Left colon (tissue), 2 donors: ENCODE measurements at regions not wholly inside any gene's neighbourhood (a gene's known extent, or its start where the extent isn't known, plus 50 kb on each side); places are given as distances from the start of the nearest gene placed in this dataset.

ENCODE experiments used
- ATAC-seq: fragments of 200-7000 bp; cut with Tn5 transposase; one replicate; pipeline ENCODE4 v1.9.1; 2020; ENCODE audit warnings: mild to moderate bottlenecking, moderate library complexity
- DNase-seq, 2 donors: peaks; one replicate each; pipeline ENCODE4 v3.0.0-alpha.2; 2020
- intact Hi-C, 2 donors: fragments of 100-400 bp; cut with DNase I in 1 of 2; cut with micrococcal nuclease in 1 of 2; formaldehyde crosslinking; loops; one replicate each; pipeline versions ENCODE4 v1.11.2 to v1.14.0; 2022; cut with DNase I, micrococcal nuclease
- donor health status: DM: no; HTN: no; CAD: no.
- donor health status: DM: yes; HTN: yes; CAD: no.

GRCh38 chr9:13598738-13599137, 319.2 kb upstream of the MPDZ start:
- ATAC-seq (no peak), DNase-seq (no peak)
- intact Hi-C loops, result no loop called here

- intact Hi-C loops, result no loop called here
- no peak for ATAC-seq
- DNase-seq, result no peak
Observed at GRCh38 chr9:13597427-13597826, 317.9 kb upstream of the MPDZ start.

GRCh38 chr9:13597004-13597403, 317.5 kb upstream of the MPDZ start:
- DNase-seq, result no peak
- intact Hi-C loops, result no loop called here
- ATAC-seq, result no peak

- ATAC-seq (no peak), DNase-seq (no peak)
- intact Hi-C loops, result no loop called here
Observed at GRCh38 chr9:13596383-13596970, 317.0 kb upstream of the MPDZ start.

- intact Hi-C loops, result no loop called here
- DNase-seq (no peak), ATAC-seq (no peak)
Observed at GRCh38 chr9:13590996-13591395, 311.5 kb upstream of the MPDZ start.

GRCh38 chr9:13589034-13589737, 309.7 kb upstream of the MPDZ start:
- DNase-seq, result no peak
- intact Hi-C loops, result no loop called here
- no peak for ATAC-seq

- ATAC-seq (no peak), DNase-seq (no peak)
- intact Hi-C loops, result no loop called here
Observed at GRCh38 chr9:13588151-13589033, 308.9 kb upstream of the MPDZ start.

- DNase-seq, result no peak
- no peak for ATAC-seq
- intact Hi-C loops, result no loop called here
Observed at GRCh38 chr9:13587571-13587970, 308.1 kb upstream of the MPDZ start.

- DNase-seq (no peak), ATAC-seq (no peak)
Observed at GRCh38 chr9:13586587-13587374, 307.3 kb upstream of the MPDZ start.

GRCh38 chr9:13580760-13581159, 301.3 kb upstream of the MPDZ start:
- intact Hi-C loops, result no loop called here
- no peak for ATAC-seq
- no peak for DNase-seq

More at GRCh38 chr9:13586587-13587374, 307.3 kb upstream of the MPDZ start:
- intact Hi-C loops, result no loop called here

- ATAC-seq (no peak), DNase-seq (no peak)
- intact Hi-C loops, result no loop called here
Observed at GRCh38 chr9:13580131-13580530, 300.6 kb upstream of the MPDZ start.

- ATAC-seq (no peak), DNase-seq (no peak)
- intact Hi-C loops, result no loop called here
Observed at GRCh38 chr9:13576101-13576500, 296.6 kb upstream of the MPDZ start.

- DNase-seq, result no peak
- intact Hi-C loops, result no loop called here
- no peak for ATAC-seq
Observed at GRCh38 chr9:13575558-13575957, 296.1 kb upstream of the MPDZ start.

GRCh38 chr9:13570068-13570974, 290.8 kb upstream of the MPDZ start:
- intact Hi-C loops, result no loop called here
- ATAC-seq (no peak), DNase-seq (no peak)

GRCh38 chr9:13569602-13570067, 290.1 kb upstream of the MPDZ start:
- ATAC-seq (no peak), DNase-seq (no peak)
- intact Hi-C loops, result no loop called here

GRCh38 chr9:13568841-13569601, 289.5 kb upstream of the MPDZ start:
- intact Hi-C loops, result no loop called here
- ATAC-seq, result no peak
- DNase-seq, result no peak

- DNase-seq (no peak), ATAC-seq (no peak)
- intact Hi-C loops, result no loop called here
Observed at GRCh38 chr9:13568405-13568804, 288.9 kb upstream of the MPDZ start.
